NCI-H774 (cell line): ENCODE measurements at regions not wholly inside any gene's neighbourhood (a gene's known extent, or its start where the extent isn't known, plus 50 kb on each side); places are given as distances from the start of the nearest gene placed in this dataset.
"Not testable (repeated sequence)": the region's sequence is repeated elsewhere in the genome, so short reads cannot be mapped to it uniquely, and the experiment has no call there.

Experiments used
- DNase-seq: peaks from one replicate; lab custom pipeline; 2025; lab: John Stamatoyannopoulos, UW

DNA sequence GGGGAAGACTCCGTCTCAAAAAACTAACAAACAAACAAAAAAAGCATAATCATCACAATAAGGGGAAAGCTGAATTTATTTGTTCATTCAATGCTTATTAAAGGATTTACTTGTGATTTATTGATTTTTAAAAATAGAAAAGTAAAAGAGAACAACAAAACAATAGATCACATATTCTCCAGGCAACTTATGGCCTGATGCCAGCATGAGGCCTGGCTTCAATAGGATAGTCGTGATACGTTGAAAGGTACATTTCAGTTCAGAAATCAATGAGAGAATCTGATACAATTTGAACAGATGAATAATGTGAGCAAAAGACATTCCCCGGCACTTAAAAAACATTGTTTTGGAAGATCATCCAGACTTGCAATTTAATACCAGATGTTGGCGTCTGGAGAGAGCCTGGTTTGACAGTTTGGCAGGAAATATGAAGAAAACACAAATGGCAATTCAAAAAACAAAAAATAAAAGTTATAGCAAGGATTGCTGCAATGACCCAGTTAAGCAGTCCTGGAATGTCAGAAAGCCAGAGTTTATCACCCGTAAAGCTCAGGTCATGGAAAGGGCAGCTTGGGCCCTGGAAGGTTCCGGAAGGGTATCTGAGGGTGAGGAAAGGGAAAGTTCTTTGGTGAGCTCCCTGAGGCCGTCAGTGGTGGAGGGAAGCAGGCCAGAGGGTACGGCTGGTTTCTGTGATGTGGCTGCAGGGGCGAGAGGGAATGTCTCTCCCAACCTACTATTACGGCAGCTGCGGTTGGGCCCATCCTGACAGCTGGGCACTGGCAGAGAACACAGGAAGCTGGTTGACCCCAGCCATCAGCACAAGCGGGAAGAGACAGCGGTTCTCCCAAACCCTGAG, 230.2 kb upstream of the HES1 start:
- DNase-seq = no peak

DNA sequence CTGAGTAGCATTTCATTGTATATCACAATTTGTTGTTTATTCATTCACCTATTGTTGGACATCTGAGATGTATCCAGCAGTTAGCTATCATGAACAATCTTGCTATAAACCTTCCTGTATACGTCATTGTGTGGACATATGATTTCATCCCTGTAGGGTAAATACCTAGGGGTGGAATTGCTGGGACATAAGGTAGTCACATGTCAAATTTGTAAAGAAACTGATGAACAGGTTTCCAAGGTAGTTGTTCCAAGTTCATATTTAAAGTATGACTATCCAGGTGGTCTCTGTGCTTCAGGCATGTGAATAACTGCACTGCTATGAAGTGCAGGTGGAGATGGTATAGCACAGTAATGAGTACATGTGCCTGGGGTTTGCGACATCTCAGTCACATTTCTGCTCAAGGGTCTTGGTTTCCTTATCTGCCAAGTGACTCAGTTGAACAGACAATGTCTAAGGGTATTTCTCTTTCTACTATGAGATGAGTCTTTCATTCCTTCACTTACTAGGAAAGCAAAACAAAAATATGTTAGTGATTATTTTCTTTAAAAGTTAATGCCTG, 229.0 kb upstream of the HES1 start:
- DNase-seq = no peak

DNA sequence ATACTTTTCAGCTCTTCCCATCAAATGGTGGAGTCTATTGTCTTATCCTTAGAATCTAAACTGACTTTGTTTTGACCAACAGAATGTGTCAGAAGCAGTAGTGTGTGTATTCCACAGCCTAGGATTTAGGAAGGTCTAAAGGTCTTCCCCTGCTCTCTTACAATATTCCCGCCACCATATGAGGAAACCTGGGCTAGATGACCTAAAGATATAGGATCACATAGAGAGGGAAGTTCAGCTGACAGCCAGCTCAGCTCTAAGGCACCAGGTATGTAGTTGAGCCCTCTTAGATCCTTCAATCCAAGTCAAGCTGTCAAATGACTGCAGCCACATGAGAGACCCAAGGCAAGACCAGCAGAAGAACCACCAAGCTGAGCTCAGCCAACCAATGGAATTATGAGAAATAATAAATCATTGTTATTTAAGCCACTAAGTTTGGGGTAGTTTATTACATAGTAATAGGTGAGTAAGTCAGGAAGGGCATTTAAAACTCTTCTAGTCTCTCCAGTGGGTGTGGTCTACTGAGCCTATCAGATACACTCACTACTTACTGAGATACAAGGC, 227.7 kb upstream of the HES1 start:
- DNase-seq = no peak

DNA sequence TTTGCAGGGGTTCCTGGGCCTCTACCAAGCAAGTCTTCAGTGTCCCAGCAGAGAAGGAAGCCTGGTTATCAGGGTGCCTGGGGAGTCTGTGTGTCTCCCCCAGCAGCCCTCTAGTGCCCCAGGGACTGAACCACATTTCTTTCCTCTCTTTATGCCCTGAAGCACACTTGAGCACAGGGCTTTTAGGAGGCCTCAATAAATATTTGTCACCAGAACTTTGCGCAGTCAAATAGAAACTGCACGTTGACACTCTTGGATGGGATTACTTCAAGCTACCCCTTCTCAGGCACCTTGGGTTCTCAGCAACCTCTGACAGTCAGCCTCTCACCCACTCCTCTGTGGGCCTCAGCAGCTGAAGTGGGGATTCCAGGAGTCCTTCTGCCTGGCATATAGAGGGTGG, 226.6 kb upstream of the HES1 start:
- DNase-seq = no peak

DNA sequence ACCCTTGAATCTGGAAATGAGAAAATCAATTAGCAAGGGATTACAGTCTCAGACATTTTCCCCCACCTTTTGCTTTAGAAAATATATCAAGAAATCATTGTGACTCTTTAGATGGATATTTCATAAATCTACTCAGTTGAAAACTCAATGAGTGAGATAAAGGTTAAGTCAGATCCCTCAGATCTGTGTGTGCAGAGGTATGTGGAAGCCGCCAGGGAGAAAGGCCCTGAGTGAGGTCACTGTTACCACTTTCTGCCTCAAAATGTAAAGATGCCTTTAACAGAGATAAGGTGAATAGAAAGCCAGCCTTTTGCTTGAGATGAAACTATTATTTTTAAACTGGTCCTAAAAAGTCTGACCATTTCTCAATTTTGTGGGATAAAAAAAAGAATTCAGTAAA, 225.6 kb upstream of the HES1 start:
- DNase-seq = no peak

DNA sequence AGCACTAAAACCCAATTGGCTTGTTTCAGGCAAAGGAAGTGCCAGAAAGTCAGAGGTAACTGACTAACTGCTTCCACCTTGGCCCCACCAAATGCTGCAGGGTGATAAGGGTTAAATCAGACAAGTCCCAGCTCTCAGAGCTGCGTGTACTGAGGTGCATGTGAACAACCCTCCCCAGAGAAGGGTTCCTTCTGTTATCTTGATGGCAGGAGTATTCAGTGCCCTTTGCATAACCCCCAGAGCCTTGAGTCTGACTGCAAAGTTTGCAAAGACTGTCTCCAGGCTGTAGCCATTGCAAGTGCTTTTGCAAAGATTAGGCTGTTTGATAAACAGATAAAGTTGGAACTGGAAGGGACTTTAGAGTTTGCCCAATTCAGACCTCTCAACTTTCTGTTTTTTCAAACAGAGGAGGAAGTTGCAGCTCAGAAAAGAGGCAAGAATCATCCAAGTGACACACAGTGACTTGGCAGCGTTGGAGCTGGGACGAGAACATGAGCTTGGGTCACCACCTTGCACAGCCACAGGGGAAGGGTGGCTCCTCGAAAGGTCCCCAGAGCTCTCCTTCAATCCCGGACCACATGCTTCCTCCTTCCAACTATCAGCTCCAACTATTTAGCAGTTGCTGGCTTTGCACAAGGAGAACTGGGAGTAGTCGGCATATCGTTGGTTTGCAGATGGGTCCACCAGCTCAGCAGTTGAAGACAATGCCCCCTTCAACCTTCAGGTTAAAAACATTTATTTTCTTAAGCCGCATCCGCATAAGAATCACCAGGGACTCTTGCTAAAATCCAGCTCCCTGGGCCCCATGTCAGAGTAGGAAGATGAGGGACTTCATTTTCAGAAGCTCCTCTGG, 224.8 kb upstream of the HES1 start:
- DNase-seq = no peak

DNA sequence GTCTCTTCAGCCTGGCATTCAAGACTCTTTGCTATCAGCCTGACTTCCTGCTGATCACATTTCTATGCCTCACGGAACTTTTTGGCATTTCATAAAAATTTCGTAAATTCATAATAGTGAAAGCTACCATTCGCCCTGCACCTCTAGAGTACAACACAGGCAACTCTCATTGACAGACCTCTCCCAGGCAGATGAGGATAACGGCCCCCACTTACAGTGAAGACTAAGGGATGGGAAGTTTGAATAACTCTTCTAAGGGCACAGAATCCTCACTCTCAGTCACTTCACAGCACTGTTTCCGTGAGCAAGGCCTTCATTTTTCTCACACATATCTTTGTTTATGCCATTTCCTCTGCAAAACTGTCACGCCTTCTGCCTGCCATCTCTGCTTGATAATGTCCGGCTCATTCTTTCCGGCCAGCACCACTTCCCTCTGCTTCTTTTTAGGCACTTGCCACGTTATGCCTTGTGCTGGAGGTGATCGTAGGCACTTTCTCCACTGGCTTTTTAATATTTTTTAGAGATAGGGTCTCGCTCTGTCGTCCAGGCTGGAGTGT, 224.1 kb upstream of the HES1 start:
- DNase-seq = no peak

DNA sequence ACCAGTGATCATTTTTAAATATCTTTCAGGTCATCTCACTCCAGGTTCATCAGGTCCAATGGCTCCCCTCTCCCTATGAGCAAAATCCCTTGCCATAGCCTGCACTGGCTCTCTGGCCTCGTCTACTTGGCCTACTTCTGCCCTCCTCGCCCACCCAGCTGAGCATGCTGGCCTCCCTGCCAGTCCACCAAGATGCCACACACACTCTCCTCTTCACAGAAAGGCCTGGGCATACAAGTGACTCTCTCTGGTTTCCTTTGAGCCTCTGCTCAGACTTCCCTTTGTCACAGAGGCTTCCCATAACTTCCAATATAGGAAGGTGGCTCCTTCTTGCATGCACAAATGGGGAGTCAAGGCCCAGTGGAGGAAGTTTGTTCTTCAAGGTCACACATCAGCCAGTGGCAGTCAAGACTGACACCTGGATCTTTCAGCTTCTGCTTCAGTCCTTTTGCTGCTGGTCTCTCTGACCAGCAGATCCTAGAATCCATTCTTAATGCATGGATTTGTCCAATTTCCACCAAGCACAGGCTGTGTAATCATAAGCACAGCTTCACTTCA, 223.2 kb upstream of the HES1 start:
- no peak for DNase-seq

DNA sequence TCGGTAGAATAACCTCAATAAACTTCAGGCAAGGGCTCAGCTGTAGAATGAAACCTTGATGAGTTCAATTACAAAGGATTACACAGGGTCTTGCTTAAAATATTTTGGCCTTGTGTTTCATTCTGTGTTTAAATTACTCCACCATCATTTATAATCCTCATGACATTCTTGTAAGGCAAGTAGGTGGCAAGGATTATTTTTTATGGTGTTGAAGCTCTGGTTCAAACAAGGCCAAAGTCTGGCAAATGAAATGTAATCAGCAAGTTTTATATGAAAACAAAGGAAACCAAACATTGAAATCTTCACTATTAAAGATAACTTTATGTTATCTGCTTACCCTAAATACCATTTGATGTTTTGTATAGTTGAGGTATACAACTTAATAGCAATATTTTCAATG, 221.3 kb upstream of the HES1 start:
- no peak for DNase-seq

DNA sequence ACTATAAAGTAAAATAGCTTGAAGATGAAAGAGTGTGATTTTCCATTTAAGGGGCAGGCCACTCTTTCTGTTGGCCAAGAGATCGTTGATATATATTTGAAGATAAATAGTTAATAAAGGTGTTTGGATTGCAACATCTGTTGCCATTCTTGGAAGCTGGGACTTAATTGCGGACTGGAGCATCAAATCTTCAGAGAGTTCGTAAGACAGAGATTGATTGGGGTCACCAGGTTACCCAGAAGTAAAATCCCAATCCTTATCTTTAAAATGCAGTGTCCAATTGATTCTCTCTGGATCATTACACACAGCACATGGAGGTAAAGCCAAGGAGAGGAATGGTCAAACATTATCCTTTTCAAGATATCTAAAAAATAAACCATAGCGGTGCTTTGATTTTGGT, 220.8 kb upstream of the HES1 start:
- DNase-seq = no peak

DNA sequence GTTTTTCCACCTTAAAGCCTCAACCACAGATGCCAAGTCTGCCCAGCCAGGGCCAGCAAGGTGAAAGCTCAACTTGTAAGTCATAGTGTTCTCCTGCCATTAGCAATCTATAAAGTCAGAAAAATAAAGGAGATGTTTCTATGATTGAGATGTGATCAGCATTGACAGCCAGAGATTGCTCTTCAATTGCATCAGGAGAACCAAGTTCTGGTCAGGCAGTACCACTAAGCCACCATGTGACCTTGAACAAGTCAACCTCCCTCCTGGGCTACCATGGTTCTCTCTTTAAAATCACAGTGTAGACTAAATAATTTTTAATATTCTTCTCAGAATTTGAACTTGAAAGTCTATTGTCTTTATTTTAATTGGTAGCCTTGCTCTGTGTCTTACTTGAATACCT, 220.3 kb upstream of the HES1 start:
- DNase-seq = no peak

DNA sequence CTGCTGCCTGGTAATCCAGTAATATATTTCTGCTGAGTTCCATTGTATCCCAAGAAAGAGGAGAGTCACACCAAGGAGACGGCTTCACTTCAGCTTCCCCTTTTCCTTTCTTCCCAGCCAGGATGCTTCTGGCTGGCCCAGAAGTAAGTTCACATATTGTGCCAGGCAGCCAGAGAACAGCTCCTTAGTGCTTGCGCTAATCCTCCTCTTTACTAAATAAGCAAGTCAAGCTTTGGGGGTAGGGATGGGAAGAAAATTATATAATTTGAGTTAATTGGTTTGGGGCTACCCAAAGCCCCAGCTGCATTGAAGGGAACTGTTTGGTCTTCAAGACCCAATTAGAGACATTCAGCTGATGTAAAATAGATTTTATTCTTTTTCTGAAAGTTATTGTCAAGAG, 218.8 kb upstream of the HES1 start:
- DNase-seq = no peak

DNA sequence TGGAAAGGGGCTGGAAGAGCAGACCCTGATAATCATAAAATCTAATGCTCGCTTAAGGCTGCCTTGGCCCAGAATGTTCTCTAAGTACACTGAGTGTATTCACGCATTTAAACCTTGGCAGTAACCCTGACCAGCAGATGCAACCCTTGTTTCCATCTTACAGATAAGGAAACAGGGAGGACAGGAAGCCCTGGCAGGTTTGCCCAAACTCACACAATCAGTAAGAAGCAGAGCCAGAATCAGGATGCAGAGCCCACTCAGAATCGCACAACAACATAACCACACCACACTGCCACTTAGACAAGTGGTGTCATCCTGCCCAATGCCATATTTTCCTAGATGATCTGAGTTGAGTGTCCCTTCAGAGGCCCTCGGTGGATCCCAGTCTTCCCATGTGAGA, 214.5 kb upstream of the HES1 start:
- DNase-seq = no peak

DNA sequence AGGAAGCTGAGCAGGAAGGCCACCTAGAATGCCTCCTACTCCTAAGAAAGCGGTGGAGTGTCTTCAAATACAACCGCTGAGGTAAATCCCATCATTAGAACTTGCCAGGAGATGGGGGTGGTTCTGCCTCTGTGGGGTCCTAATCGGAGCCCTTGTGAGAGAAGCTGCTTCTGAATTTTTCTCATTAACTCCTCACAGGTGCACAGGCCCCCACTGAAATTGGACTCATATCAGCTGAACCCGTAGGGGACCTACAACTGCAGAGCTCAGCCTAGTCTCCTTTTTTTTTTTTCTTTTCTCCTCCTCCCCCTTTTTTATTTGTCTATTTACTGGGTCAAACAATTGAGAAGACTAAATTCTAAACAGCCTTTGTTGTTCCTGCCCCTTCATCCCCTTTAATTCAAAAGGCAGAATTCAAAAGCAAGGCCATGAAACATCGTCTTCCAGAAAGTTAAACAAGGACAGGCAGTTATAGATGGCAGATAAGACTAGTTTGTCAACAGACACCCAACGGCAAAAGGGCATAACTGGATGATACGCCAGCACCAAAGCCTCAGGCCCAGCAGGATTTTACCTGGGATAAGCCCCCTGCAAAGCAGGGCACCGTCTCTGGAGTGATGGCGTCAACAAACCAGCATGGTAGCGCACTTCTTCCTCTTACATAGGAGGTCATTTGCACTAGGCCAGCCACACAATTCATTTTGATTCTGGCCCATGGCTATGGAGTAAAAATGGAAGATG, 213.7 kb upstream of the HES1 start:
- no peak for DNase-seq

DNA sequence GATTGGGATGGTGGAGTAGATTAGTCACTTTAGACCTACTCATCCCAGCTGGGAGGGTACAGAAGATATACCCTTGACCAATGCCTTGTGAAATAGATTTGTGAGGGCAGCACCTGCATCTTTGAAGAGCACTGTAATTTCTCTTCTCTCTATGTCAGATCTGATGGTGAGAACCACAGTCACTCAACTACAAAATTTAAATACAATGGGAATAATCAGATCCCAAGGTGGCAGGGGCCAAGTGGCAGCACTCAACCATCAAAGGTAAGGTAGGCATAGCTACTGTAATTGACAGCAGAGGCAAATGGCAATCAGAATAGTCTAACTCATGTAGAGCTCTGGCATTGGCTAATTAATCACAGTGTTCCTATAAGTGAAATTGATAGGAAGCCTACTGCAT, 212.0 kb upstream of the HES1 start:
- not testable (repeated sequence) for DNase-seq

DNA sequence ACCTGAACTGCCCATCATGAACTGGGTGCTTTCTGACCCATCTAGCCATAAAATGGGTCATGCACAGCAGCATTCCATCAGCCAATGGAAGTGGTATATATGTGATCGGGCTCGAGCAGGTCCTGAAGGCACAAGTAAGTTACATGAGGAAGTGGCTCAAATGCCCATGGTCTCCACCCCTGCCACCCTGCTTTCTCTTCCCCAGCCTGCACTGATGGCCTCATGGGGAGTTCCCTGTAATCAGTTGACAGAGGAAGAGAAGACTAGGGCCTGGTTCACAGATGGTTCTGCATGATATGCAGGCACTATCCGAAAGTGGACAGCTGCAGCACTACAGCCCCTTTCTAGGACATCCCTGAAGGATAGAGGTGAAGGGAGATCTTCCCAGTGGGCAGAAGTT, 209.9 kb upstream of the HES1 start:
- DNase-seq = not testable (repeated sequence)

DNA sequence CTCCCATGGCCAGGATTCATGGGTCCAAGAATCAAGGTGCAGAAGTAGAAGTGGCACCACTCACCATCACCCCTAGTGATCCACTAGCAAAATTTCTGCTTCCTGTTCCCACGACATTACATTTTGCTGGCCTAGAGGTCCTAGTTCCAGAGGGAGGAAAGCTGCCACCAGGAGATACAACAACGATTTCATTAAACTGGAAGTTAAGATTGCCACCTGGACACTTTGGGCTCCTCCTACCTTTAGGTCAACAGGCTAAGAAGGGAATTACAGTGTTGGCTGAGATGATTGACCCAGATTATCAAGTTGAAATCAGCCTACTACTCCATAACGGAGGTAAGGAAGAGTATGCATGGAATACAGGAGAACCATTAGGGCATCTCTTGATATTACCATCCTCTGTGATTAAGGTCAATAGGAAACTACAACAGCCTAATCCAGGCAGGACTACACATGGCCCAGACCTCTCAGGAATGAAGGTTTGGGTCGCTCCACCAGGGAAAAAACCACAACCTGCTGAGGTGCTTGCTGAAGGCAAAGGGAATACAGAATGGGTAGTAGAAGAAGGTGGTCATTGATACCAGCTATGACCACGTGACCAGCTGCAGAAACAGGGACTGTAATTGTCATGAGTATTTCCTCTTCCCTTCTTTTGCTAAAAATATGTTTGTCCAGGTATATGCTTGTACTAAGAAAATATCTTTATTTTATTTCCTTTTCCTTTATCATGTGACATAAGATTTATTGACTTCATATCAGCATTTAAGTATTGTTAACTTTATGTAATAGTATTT, 208.3 kb upstream of the HES1 start:
- not testable (repeated sequence) for DNase-seq

DNA sequence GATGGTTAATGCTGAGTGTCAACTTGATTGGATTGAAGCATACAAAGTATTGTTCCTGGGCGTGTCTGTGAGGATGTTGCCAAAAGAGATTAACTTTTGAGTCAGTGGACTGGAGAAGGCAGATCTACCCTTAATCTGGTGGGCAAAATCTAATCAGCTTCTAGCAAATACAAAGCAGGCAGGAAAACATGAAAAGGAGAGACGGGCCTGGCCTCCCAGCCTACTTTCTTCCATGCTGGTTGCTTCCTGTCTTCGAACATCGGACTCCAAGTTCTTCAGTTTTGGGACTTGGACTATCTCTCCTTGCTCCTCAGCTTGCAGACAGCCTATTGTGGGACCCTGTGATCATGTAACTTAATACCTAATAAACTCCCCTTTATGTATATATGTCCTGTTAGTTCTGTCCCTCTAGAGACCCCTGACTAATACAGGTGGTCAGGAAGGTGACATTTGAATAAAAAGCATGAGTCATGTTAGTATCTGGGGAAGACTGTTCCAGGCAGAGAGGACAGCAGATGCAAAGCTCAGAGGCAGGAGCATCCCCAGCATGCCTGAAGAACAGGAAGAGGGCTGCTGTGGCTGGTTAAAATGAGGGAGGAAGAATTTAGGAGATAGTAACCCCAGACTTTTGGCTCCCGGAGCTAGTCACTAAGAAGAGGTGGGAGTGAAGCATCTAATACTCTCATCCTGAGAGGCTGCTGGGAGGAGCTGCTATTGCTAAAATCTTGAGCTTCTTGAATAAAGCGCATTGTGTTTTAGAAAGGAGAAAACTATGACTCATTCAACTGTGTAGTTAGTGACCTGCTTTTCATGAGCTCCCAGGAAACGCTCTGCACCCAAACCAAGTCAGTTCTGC, 207.4 kb upstream of the HES1 start:
- no peak for DNase-seq

DNA sequence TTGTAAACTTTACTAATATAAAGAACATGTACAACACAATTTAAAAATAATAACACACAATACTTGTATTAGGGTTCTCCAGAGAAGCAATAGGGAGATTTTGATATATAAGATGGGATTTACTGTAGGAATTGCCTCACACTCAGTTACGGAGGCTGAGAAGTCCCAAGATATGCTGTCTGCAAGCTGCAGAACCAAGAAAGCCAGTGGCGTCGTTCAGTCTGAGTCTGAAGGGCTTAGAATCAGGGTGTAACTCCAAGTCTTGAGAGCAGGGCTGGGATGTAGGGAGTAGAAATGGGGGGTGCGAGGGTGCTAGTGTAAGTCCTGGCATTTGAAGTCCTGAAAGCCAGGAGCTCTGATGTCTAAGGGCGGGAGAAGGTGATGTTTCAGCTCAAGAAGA, 206.6 kb upstream of the HES1 start:
- no peak for DNase-seq
